ENCODE measurements at regions not wholly inside any gene's neighbourhood (a gene's known extent, or its start where the extent isn't known, plus 50 kb on each side); places are given as distances from the start of the nearest gene placed in this dataset.

- no peak for DNase-seq
These were observed 108.1 kb upstream of the SPRY1 start for GRCh38 chr4:123288309-123289025.

GRCh38 chr4:123291329-123291728 is 105.3 kb upstream of the SPRY1 start:
- DNase-seq = no peak

- no peak for DNase-seq
These were observed 98.8 kb upstream of the SPRY1 start for GRCh38 chr4:123297836-123298235.

GRCh38 chr4:123298261-123298660 is 98.3 kb upstream of the SPRY1 start:
- DNase-seq = no peak

GRCh38 chr4:123298801-123299200 is 97.8 kb upstream of the SPRY1 start:
- no peak for DNase-seq

GRCh38 chr4:123299212-123299691 is 97.3 kb upstream of the SPRY1 start:
- DNase-seq = no peak

GRCh38 chr4:123300222-123301039 is 96.2 kb upstream of the SPRY1 start:
- DNase-seq = no peak

- no peak for DNase-seq
These were observed 94.7 kb upstream of the SPRY1 start for GRCh38 chr4:123301923-123302322.

- DNase-seq = no peak
These were observed 92.2 kb upstream of the SPRY1 start for GRCh38 chr4:123304151-123304964.

- DNase-seq = no peak
These were observed 90.9 kb upstream of the SPRY1 start for GRCh38 chr4:123305736-123306135.

- no peak for DNase-seq
These were observed 89.8 kb upstream of the SPRY1 start for GRCh38 chr4:123306769-123307168.

- no peak for DNase-seq
These were observed 87.9 kb upstream of the SPRY1 start for GRCh38 chr4:123308667-123309066.

GRCh38 chr4:123312116-123312515 is 84.5 kb upstream of the SPRY1 start:
- no peak for DNase-seq

- DNase-seq = no peak
These were observed 83.5 kb upstream of the SPRY1 start for GRCh38 chr4:123312951-123313592.

GRCh38 chr4:123315617-123316016 is 81.0 kb upstream of the SPRY1 start:
- DNase-seq = no peak

- no peak for DNase-seq
These were observed 79.4 kb upstream of the SPRY1 start for GRCh38 chr4:123317211-123317610.

- no peak for DNase-seq
These were observed 77.0 kb upstream of the SPRY1 start for GRCh38 chr4:123319639-123320038.

- no peak for DNase-seq
These were observed 72.6 kb upstream of the SPRY1 start for GRCh38 chr4:123323998-123324397.

GRCh38 chr4:123325241-123325681 is 71.3 kb upstream of the SPRY1 start:
- DNase-seq = no peak

GRCh38 chr4:123327346-123327745 is 69.2 kb upstream of the SPRY1 start:
- DNase-seq = no peak

- DNase-seq = no peak
These were observed 68.7 kb upstream of the SPRY1 start for GRCh38 chr4:123327846-123328429.

- no peak for DNase-seq
These were observed 57.9 kb upstream of the SPRY1 start for GRCh38 chr4:123338715-123339114.

Measured in CD4-positive, alpha-beta T cell treated with Interleukin-17A for 1 hour (primary cell).